HEK293 (cell line): ENCODE measurements at regions not wholly inside any gene's neighbourhood (a gene's known extent, or its start where the extent isn't known, plus 50 kb on each side); places are given as distances from the start of the nearest gene placed in this dataset.

ENCODE experiments used
- CTCF ChIA-PET: fragments of 350-600 bp; formaldehyde crosslinking; extraction: SDS; loops from one replicate; lab custom pipeline; 2021; ENCODE audit warnings: antibody characterized with exemption; lab: Yijun Ruan, JAX
- POLR2A ChIA-PET: fragments of 300-600 bp; formaldehyde crosslinking; extraction: SDS; loops from one replicate; lab custom pipeline; 2020; ENCODE audit warnings: antibody characterized with exemption, inconsistent platforms; lab: Yijun Ruan, JAX
- H3K27ac ChIP-seq: fragments of 200-500 bp; sonication (Bioruptor generic); 2 replicates; pipeline ENCODE4 v1.5.1; 2014; ENCODE audit warnings: low read depth, low read length, control low read depth, inconsistent platforms; ENCODE audit errors: extremely low read depth
- H3K36me3 ChIP-seq, 2 experiments: fragments of 200-500 bp in 1 of 2; sonication (Bioruptor generic) in 1 of 2; 1 replicate in 1 of 2; 2 replicates in 1 of 2; pipeline ENCODE4 v1.5.1; 2014 to 2017; ENCODE audit warnings: inconsistent platforms in 2 of 2, low read length in 2 of 2; ENCODE audit not compliant: control insufficient read depth in 2 of 2, insufficient read depth in 1 of 2
- H3K4me1 ChIP-seq: fragments of 200-500 bp; sonication (Bioruptor generic); 2 replicates; pipeline ENCODE4 v1.5.1; 2014; ENCODE audit warnings: mild to moderate bottlenecking, low read length, inconsistent platforms; ENCODE audit not compliant: control insufficient read depth, insufficient read depth
- H3K4me3 ChIP-seq: 2 replicates; pipeline ENCODE4 v1.5.1; 2011; ENCODE audit warnings: low read depth, mild to moderate bottlenecking, control low read depth, low read length, moderate library complexity
- H3K9me3 ChIP-seq: fragments of 200-500 bp; sonication (Bioruptor generic); 2 replicates; pipeline ENCODE4 v1.5.1; 2014; ENCODE audit warnings: low read depth, low read length, inconsistent platforms; ENCODE audit not compliant: control insufficient read depth, insufficient read depth
- BCL11A ChIP-seq: fragments of 450-650 bp; formaldehyde crosslinking; IDR thresholded peaks from 2 replicates; pipeline ENCODE4 v1.5.1; 2016; ENCODE audit warnings: low read depth, missing biosample characterization, missing genetic modification characterization
- PRDM1 ChIP-seq: fragments of 450-650 bp; formaldehyde crosslinking; IDR thresholded peaks from 2 replicates; pipeline ENCODE4; 2016; ENCODE audit warnings: missing biosample characterization, missing genetic modification characterization
- SETDB1 ChIP-seq: IDR thresholded peaks from one replicate; pipeline ENCODE4 v1.6.1; 2017; ENCODE audit warnings: mild to moderate bottlenecking, low read length, moderate library complexity, mixed read lengths; ENCODE audit not compliant: insufficient read length
- SP2 ChIP-seq: fragments of 450-650 bp; formaldehyde crosslinking; IDR thresholded peaks from 2 replicates; pipeline ENCODE4 v1.5.1; 2016; ENCODE audit warnings: missing biosample characterization, missing genetic modification characterization
- ZNF133 ChIP-seq: fragments of 450-650 bp; formaldehyde crosslinking; IDR thresholded peaks from 2 replicates; pipeline ENCODE4 v1.5.1; 2016; ENCODE audit warnings: missing biosample characterization, missing genetic modification characterization
- ZNF214 ChIP-seq: fragments of 450-650 bp; formaldehyde crosslinking; IDR thresholded peaks from 2 replicates; pipeline ENCODE4 v1.5.1; 2017; ENCODE audit warnings: missing biosample characterization, mild to moderate bottlenecking, missing genetic modification characterization, borderline replicate concordance
- ZNF37A ChIP-seq: fragments of 450-650 bp; IDR thresholded peaks from 2 replicates; pipeline ENCODE4 v1.5.1; 2018; ENCODE audit warnings: missing biosample characterization, missing genetic modification characterization
- ZNF544 ChIP-seq: fragments of 450-650 bp; formaldehyde crosslinking; IDR thresholded peaks from 2 replicates; pipeline ENCODE4 v1.5.0; 2017; ENCODE audit warnings: missing biosample characterization, missing genetic modification characterization
- ZNF561 ChIP-seq: fragments of 450-650 bp; IDR thresholded peaks from 2 replicates; pipeline ENCODE4 v1.5.1; 2018; ENCODE audit warnings: missing biosample characterization, missing genetic modification characterization, borderline replicate concordance
- ZNF670 ChIP-seq: fragments of 450-650 bp; formaldehyde crosslinking; IDR thresholded peaks from 2 replicates; pipeline ENCODE4 v1.5.1; 2016; ENCODE audit warnings: missing biosample characterization, missing genetic modification characterization, low read depth
- ZNF785 ChIP-seq: fragments of 450-650 bp; formaldehyde crosslinking; IDR thresholded peaks from 2 replicates; pipeline ENCODE4 v1.5.1; 2016; ENCODE audit warnings: missing biosample characterization, missing genetic modification characterization
- TF ChIP-seq, protein P1 (sequence below): fragments of 450-650 bp; formaldehyde crosslinking; IDR thresholded peaks from 2 replicates; pipeline ENCODE4 v1.5.1; 2016; ENCODE audit warnings: missing biosample characterization, missing genetic modification characterization
- TF ChIP-seq, protein P2 (sequence below): fragments of 450-650 bp; formaldehyde crosslinking; IDR thresholded peaks from 2 replicates; pipeline ENCODE4 v1.5.1; 2016; ENCODE audit warnings: missing biosample characterization, missing genetic modification characterization, borderline replicate concordance

GRCh38 chrX:27078371-27078770 is 384.8 kb downstream of the PPP4R3C start:
- CTCF ChIA-PET, result interaction anchor here (1.0 kb wide), 1 partner anchor 108 kb away, joined by 3 read pairs; no protein-coding TSS in a partner anchor
- no peaks in the 10 kb centered on the region; the same call in 1 of the 2 replicates for H3K9me3 ChIP-seq
- H3K27ac ChIP-seq, result no peak overlapping the region
- POLR2A ChIA-PET, result no interaction called here
- H3K4me3 ChIP-seq, result no peak overlapping the region
- H3K36me3 ChIP-seq, result no peaks in the 10 kb centered on the region
- TF ChIP-seq, protein P1, sequence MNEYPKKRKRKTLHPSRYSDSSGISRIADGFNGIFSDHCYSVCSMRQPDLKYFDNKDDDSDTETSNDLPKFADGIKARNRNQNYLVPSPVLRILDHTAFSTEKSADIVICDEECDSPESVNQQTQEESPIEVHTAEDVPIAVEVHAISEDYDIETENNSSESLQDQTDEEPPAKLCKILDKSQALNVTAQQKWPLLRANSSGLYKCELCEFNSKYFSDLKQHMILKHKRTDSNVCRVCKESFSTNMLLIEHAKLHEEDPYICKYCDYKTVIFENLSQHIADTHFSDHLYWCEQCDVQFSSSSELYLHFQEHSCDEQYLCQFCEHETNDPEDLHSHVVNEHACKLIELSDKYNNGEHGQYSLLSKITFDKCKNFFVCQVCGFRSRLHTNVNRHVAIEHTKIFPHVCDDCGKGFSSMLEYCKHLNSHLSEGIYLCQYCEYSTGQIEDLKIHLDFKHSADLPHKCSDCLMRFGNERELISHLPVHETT (tag by site-specific recombination), result no peak
- TF ChIP-seq SETDB1, result no peak
- no peaks in the 10 kb centered on the region for H3K4me1 ChIP-seq

DNA sequence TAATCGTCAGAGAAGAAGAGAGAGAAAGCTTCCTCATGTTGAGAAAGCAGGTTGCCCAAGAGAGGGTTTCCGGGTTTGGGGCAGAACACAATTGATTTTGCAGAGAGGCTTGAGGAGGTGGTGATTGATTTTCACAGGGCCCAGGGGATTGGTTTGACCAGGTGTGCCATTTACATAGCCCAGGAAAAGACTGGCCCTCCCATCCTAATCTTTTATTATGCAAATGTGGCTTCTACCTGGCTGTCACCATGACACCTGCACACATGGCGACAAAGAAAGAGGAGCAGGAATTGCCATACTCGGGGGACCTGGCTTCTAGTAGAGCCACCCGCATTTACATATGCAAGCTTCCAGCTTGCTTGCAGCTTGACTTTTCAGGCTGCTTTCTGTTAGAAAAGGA is 405.3 kb downstream of the PPP4R3C start:
- Histone ChIP-seq H3K4me3 (no peak overlapping the region), H3K27ac (no peak overlapping the region), H3K9me3 (no peaks in the 10 kb centered on the region), H3K4me1 (no peaks in the 10 kb centered on the region), H3K36me3 (no peaks in the 10 kb centered on the region)
- ChIA-PET CTCF (no interaction called here), POLR2A (no interaction called here)
- TF ChIP-seq ZNF785, result no peak
- TF ChIP-seq ZNF670 (tag by site-specific recombination), result no peak

GRCh38 chrX:27039332-27039731 is 423.8 kb downstream of the PPP4R3C start:
- Histone ChIP-seq H3K27ac (no peak overlapping the region), H3K4me3 (no peak overlapping the region)
- TF ChIP-seq PRDM1 (tag by site-specific recombination), result no peak
- TF ChIP-seq, all 188 proteins: peak for 0
- ChIA-PET POLR2A (no interaction called here), CTCF (no interaction called here)
- Histone ChIP-seq H3K9me3 (no peaks in the 10 kb centered on the region), H3K4me1 (no peaks in the 10 kb centered on the region), H3K36me3 (no peaks in the 10 kb centered on the region)

DNA sequence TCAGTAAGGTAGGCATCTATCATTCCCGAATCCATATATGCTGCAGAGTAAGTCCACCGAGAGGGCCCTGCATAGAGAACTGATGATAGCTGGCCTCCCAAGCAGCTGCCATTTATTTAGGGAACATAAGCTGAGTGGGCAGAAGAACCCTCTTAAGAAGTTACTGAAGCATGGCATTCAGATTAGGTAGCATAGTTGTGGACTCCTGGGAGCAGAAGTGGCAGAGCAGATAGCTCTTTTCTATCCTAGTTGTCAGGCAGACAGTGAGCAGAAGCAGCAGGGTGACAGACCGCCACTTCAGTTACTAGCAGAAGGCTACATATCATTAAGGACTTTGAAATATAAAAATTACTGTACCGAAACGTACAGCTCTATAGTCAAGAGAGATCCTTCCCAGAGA is 454.7 kb downstream of the PPP4R3C start:
- Histone ChIP-seq H3K4me3 (no peak overlapping the region), H3K4me1 (no peaks in the 10 kb centered on the region), H3K36me3 (no peaks in the 10 kb centered on the region), H3K27ac (no peak overlapping the region), H3K9me3 (no peaks in the 10 kb centered on the region)
- ChIA-PET CTCF (no interaction called here), POLR2A (no interaction called here)
- no peak for TF ChIP-seq BCL11A (tag by site-specific recombination)
- TF ChIP-seq, protein P2, sequence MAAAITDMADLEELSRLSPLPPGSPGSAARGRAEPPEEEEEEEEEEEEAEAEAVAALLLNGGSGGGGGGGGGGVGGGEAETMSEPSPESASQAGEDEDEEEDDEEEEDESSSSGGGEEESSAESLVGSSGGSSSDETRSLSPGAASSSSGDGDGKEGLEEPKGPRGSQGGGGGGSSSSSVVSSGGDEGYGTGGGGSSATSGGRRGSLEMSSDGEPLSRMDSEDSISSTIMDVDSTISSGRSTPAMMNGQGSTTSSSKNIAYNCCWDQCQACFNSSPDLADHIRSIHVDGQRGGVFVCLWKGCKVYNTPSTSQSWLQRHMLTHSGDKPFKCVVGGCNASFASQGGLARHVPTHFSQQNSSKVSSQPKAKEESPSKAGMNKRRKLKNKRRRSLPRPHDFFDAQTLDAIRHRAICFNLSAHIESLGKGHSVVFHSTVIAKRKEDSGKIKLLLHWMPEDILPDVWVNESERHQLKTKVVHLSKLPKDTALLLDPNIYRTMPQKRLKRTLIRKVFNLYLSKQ, result no peak

- TF ChIP-seq ZNF561 (tag by site-specific recombination) (no peak), SP2 (no peak), ZNF133 (tag by site-specific recombination) (no peak), ZNF544 (no peak), ZNF37A (tag by site-specific recombination) (no peak), ZNF214 (tag by site-specific recombination) (no peak)
- POLR2A ChIA-PET, result no interaction called here
- CTCF ChIA-PET, result no interaction called here
Observed at GRCh38 chrX:26999634-27000033, 463.5 kb downstream of the PPP4R3C start.

More at GRCh38 chrX:26999634-27000033, 463.5 kb downstream of the PPP4R3C start:
- no peak overlapping the region for H3K27ac ChIP-seq
- no peaks in the 10 kb centered on the region for H3K4me1 ChIP-seq
- no peaks in the 10 kb centered on the region for H3K36me3 ChIP-seq
- no peak overlapping the region for H3K4me3 ChIP-seq
- no peaks in the 10 kb centered on the region for H3K9me3 ChIP-seq
